GM19395 (cell line): ENCODE measurements at regions not wholly inside any gene's neighbourhood (a gene's known extent, or its start where the extent isn't known, plus 50 kb on each side); places are given as distances from the start of the nearest gene placed in this dataset.

Experiments
- ATAC-seq: cut with Tn5 transposase; IDR thresholded peaks from one replicate; pipeline ENCODE4 v1.9.1; 2021; ENCODE audit warnings: mild to moderate bottlenecking, moderate library complexity; ENCODE audit not compliant: unreplicated experiment

DNA sequence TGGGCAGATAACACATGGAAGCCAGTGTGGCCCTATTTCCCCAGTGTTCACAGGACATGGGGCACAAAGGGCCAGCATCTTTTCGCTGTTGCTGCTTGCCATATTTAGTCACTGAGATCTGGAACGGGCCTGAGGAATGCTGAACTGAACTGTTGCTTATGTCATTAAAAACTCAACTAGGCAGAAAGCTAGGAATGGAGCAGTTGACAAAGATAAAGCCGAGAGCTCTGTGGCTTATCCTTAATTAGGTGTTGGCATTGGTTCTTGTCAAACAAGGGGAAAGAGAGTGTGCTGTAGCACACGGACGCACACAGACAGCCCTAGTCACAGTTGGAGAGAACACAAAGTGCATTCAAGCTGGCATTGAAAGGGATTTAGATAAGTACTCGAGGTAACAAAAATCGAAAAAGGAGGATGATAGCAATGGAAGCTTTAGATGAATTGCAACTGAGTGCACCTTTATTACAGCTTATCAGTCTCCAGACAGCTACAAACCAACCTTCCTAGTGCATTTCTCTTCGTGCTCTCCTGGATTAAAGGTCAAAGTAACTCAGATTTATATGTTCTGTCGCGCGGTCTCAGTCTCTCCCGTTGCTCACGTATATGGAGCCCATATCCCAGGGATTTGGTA, 450.2 kb upstream of the ZNF608 start:
- ATAC-seq = no peak

DNA sequence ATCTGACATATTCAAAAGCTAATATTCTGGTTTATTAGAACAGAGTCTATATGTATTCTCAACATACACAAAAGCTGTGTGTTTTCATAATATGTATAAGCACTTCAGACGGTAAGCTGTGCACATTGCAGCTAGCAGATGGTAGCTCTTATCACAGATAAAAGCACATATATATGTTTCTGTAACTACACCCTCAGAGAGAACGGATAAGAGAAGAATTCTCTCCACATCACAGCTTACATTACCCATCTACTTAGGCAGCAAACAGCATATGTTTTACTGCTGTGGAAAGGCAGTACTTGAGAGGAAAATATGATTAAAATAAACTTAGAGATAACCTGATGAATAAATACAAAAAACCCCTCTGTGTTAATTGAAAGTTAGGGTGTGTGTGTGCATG, 450.9 kb upstream of the ZNF608 start:
- no peak for ATAC-seq

DNA sequence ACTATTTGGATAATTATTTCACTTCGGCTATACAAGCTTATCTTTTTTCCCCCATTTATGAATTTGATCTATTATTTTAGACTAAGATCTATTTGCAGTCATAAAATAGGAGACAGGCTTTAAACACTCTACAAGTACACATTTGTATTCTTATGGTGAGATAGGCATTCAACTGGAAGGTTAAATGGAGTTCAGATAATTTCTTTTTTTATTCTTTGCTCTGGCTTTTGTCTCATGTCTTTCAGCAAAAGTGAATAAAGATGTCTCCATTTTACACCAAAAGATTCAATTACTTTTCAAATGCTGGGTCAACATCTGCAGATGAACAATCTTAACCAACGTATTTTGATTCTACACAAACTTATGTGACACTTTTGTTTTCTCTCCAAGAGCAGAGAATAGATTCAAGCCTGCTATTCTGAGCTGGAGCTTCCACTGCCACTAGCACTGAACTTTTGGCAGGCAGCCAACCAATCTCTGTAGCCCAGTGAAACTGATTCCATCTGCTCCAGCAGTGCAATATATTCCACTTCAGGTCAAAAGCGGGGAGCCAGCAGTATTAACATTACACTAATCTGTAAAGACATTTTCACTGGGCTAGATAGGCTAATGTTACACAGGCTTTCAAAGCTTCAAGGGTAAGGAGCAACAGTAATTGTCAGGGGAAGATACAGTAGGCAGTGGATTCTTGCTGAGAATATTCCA, 452.0 kb upstream of the ZNF608 start:
- ATAC-seq = no peak

DNA sequence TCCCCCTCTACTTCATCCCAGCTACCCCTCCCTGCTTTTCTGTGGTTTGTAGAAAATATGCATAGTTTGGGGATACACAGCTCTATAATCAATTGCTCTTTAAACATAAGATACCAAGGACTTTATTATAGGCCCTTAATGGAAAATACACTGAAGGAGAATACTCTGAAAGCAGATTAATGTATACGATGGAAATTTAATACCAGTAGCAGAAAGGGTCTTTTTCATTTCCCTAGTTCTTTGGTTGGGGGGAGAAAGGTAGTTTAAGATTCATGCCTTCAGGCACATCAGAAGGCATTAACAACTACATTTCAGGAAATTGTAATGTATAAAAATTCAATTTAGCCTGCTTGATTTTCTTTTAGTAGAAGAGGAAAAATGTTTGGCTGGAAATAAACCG, 452.9 kb upstream of the ZNF608 start:
- no peak for ATAC-seq

DNA sequence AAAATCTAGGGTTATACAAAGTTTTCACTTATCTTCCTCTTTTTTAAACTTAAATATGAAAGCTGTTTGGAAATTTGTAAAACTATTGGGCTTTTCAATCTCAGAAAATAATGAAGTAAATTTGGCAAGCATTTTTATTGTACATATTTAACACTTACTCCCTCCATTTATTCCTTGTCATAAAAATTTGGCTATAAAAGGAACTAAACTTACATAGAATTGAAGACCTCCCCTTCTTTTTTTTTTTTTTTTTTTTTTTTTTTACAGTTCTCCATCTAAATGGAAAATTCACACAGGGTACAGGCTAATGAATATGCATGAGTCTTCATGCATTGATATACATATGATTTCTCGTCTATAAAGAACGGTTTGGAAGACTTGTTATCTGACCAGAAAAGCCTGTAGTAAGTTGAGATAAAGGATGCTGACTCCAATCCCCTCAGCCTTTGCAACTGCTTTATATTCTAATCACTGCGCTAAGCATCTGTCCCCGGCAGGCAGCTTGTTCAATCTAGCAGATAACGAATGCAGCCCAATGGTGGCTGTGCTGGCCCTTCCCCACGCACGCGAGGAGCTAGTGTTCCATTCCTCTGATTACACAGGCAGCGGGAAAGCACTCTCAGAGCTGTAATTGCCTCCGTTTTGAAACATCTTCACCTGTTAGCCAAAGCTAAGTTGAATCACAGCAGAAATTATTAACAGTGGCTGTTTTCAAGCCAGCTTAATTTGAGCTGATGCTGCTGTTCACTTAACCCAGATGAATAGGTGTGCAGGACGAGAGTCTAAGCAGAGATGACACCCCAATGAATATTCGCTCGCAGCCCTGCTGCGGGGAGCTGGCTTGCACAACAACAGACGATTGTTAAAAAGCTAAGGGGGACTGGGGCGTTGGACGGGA, 453.8 kb upstream of the ZNF608 start:
- peak; percentile 59 for ATAC-seq

DNA sequence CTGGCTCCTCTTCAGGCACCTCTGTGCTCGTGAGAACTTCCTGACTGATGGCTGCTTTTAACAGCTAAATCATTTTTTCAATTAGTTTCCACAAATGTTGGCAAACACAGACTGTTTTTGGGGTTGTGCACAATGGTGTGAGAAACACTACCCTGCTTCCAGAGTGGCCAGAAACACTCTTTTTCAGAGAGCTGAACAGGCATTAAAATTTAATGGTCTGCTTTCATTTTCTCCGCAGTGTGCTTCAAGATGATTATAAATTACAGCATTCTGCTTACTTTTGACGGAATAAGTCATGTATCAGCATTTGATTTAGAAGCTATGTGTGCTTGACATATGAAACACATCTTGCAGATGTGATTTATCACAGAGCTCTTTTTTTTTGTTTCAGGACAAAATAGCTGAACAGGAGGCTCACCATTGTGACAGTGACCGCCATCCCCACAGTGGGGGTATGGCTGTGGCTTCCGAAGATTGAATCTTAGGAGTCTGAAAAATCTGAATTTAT, 454.5 kb upstream of the ZNF608 start:
- no peak for ATAC-seq

DNA sequence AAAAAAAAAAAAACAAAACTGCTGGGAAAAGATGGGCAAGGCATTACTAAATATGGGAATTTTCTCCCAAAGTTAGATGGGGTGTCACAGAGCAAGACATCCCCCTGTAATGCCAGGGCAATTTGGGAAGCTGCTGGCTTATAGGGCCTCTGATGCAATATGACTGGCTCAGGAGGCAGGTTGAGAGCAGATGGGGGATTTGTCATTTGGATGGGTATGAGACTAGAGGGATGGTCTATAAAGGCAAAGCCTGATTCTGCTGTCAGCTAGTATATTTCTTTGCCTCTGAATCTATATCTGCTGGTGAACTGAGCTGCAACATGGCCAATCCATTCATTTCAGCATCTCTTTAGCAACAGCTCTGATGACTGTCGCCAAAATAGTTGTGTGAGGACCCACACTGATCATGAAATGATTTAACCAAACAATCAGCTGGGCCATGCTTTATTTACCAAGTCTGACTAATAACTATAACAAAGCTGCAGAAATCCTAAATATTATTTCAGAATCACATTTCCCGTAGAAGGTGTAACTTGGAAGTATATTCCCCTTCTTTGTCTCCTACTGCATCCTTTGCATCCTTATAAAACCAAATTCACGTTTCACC, 455.1 kb upstream of the ZNF608 start:
- ATAC-seq = no peak

DNA sequence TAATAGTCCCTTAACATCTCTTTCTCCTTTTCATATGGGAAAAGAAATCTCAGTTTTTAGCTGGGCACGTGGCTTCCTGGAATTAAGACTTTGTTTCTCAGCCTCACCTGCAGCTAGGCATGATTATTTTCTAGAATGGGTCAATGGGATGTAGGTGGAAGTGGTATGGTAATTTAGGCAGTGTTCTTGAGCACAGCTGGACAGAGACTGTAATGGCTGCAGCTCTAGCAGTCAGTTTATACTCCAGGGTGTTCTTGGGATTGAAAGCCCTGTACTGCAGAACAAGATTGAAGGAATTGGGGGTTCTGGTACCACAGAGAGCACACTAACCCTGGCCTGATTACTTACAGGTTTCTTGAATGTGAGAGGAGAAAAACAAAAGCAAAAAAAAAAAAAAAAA, 455.9 kb upstream of the ZNF608 start:
- no peak for ATAC-seq

DNA sequence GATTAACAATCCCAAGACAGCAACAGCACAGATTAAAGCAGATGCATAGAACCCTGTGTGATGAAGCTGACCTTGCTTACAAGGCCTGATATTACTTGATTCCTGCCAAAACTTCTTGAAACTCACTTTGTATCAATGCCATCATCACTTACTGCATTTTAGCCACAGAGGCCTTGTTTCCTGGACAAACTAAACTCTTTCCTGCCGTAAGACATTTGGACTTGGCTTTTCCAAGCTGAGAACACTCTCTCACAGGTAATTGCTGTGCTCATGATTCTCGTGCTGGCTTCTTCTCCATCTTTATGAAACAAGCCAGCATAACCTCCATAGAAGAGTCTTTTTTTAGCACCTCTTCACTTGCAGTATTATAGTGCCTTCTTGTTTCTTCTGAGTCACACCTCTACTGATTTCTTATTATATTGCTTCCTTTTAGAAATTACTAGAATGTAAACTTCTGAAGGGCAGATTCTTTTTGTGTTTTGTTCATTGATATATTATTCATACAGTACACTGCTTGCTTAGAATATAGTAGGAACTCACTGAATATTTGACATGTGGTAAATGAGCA, 456.5 kb upstream of the ZNF608 start:
- no peak for ATAC-seq

DNA sequence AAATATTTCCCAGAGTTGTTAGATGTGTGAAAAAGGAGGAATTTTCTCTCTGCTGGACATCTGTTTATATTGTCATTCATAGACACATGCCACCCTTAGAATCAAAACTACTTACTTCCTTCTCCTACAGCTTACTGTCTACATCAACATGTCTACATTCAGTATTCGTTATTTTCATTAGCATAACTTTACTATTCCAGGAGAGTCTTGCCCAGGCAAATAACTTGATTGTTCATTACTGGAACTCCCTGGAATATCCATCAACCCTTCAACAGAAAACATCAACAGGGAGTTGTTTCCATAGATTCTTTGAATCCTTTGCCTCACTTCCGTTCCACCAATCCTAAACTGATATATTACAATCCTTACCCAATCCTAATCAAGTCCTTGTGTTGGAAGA, 457.5 kb upstream of the ZNF608 start:
- no peak for ATAC-seq

DNA sequence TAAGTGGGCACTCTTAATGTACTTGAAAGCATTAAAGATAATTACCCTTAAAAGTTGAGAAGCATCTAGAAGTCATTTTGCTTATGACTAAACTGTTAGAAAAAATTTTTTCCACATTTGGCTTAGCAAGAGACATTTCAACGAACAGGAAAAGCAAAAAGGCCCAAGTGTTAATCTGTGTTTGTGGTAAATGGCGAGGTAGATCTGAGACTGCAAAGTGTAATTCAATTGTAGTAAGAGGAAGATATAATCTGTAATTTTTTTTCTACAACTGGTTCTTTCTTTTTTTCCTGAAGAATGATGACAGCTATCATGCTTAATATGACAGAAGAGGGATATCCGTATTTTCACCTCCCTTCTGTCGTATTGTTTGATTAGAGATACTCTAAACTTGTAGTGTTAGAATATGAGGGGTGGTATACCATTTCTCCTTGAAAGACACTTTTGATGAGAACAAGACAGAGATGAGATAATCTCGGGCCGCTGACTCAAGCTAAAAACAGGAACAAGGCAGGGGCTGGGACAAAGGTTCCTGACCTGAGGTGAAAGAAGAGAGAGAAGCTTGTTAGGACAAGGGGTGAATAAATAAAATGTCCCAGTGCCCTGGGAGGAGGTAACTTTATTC, 459.3 kb upstream of the ZNF608 start:
- no peak for ATAC-seq

DNA sequence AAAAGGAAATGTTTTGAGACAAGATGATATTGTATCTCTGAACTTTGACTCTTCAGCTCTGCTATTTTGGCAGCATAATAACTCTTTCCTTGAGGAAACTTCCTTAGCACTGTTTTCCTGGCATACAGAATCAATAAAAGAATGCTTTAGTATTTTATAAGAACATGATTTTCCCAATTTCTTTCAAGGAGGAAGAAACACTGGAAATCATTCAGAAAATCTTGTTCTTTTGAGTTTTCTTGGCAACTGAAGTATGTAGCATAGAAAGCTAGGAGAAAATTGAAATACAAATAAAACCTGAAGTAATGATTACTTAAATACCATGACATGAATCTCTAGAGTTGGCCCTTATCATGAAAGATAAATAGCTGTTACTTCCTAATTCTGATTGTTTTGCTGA, 461.4 kb upstream of the ZNF608 start:
- ATAC-seq = no peak

DNA sequence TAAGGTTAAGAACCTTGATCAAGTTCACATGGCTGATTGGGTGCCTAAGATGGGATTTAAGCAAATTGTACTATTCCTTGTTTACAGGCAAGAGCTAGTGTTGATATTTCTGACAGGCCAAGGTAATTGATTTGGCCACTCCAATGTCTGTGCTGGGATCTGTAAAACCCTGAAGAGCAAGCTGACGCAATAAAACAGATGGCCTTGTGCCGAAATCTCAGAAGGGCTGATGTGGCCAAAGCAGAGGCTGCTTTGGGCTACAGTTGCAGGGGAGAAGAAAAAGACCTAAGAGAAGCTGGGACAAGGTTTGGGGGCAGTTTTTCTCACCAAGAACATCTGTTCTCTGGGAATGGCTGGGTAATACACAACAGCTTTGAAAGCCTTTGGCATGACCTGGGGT, 463.2 kb upstream of the ZNF608 start:
- no peak for ATAC-seq

DNA sequence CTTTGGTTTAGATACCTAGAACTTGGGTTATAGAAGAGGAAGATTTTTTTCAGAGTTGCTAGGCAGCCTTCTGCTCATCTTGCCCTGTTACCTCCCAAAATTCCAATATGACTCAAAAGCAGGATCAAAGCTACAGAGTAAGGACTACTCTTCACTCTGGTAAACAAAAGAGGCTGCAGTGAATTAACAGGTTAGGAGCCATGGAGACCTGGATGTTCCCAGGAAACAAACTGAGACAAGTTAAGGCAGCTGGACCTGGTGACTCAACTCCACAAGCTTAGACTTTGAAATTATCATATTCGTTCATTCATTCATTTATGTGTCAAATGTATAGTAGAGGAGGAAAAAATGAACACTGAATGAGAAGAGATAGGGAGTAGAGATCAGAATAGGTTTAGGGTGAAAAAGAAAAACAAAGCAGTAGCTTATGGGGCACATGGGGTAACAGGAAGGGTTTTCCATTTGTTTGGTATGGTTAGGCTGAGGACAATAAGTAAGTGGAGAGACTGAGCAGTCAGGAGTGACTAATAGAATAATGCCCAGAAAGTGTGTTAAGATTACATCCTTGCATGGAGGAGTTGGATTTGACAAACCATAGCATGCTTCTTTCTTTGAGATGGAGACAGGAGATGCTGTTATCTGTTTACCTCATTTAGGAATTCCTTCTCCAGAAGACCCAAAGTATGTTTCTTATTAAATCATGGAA, 464.0 kb upstream of the ZNF608 start:
- ATAC-seq = no peak

DNA sequence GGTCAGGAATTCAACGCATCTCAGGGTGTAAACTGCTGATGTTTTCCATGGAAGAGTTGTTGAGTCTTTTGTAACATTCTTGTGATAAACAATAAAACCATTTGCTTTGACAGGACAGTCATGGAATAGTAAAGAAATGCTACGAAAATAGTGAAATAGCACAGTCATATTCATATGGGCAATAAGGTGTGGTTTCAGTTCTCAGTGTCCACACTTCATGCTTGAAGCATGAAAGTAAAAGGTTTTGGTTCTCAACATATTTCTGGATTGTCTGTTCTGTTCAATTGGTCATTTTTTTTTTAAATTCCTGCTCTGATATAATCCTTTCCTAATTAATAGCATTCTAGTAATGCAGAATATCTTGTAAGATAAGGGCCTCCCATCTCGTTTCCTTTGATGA, 467.6 kb upstream of the ZNF608 start:
- peak; percentile 99 for ATAC-seq

DNA sequence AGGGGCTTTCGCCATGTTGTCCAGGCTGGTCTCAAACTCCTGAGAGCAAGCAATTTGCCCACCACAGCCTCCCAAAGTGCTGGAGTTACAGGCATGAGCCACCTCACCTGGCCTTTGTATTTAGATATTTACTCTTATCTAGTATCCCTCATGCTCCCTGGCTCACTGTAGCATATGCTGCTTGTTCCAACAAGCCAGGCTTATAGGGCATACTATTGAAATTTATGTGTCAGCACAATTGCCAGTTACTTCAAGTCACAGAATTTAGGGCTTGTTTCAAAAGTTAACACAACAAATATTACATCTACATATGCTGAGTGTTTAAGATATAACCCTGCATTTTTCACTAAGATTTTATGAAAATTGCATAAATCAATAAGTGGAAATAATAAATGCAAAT, 469.2 kb upstream of the ZNF608 start:
- ATAC-seq = no peak

DNA sequence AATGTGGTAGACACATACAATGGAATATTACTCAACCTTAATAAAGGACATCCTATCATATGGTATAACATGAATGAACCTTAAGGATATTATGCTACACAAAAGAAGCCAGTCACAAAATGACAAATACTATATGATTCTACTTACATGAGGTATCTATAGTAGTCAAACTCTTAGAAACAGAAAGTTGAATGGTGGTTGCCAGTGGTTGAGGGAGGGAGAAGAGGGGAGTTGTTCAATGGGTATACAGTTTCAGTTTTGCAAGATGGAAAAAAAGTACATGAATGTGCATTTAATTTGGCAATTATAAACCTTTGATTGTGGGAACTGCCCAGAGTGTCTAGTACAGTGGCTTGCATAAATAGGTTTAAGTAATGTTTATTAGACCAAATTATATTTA, 473.3 kb upstream of the ZNF608 start:
- no peak for ATAC-seq

DNA sequence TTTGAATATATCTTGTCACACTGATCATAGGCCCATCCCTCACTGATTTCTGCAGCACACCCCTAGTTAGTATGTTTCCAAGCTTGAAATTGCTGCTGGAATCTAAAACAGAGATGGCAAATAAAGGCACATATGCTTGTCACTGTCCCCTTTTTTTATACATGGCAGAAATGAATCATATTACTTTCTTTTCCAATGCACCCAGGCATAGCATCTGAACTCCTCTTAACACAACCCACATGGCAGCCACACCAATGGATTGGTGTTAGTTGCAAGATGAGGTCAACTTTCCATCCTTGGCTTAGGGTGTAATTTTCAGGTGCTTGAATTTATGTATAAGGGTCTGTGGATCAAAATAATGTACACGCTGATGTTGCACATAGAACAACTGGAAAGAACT, 473.8 kb upstream of the ZNF608 start:
- ATAC-seq = no peak

DNA sequence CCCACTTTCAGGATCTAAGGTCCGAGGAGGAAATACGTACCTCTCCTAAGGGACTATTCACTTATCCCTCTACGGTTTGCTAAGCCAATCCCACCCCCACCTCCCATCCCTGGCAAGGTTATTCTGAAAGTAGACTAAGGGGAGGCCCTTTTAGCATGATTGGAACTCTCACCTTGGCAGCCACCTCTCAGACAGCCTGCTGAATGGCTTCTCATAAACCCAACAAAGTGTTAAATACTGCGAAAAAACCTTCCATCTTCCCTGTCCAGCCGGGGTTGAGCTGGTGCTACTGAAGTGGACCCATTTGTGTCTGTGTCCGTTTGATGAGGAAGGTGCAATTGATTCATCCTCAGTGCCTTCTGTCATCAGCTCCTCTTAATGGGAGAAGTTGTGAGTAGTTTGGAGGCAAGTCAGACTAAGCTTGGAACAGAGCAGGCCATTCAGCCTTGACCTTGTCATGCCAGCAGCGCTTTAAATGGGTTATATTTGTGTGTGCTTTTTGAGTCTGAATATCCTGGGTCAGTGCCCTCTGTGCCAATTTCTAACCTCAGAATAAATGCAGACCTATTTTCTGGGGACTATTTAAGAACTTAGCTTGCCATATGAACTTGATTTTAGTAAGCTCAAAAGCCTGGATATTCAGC, 476.3 kb upstream of the ZNF608 start:
- no peak for ATAC-seq
